HG03103 (cell line): ENCODE measurements at regions not wholly inside any gene's neighbourhood (a gene's known extent, or its start where the extent isn't known, plus 50 kb on each side); places are given as distances from the start of the nearest gene placed in this dataset.
"Not testable (repeated sequence)": the region's sequence is repeated elsewhere in the genome, so short reads cannot be mapped to it uniquely, and the experiment has no call there.

Experiments
- ATAC-seq: cut with Tn5 transposase; IDR thresholded peaks from one replicate; pipeline ENCODE4 v1.9.1; 2021; ENCODE audit warnings: low read depth; ENCODE audit not compliant: unreplicated experiment

GRCh38 chr12:76292891-76293290 lies 55.3 kb downstream of the BBS10 start:
- not testable (repeated sequence) for ATAC-seq

DNA sequence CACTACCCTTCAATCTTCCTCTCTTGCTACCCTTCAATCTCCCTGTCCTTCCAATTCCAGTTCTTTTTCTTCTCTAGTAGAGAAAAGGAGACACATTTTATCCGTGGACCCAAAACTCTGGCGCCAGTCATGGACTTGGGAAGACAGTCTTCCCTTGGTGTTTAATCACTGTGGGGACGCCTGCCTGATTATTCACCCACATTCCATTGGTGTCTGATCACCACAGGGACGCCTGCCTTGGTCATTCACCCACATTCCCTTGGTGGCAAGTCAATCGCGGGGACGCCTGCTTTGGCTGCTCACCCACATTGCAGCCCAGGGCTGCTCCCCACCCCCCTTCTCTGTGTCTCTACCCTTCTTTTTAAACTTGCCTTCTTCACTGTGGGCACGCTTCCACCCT lies 55.9 kb downstream of the BBS10 start:
- not testable (repeated sequence) for ATAC-seq

DNA sequence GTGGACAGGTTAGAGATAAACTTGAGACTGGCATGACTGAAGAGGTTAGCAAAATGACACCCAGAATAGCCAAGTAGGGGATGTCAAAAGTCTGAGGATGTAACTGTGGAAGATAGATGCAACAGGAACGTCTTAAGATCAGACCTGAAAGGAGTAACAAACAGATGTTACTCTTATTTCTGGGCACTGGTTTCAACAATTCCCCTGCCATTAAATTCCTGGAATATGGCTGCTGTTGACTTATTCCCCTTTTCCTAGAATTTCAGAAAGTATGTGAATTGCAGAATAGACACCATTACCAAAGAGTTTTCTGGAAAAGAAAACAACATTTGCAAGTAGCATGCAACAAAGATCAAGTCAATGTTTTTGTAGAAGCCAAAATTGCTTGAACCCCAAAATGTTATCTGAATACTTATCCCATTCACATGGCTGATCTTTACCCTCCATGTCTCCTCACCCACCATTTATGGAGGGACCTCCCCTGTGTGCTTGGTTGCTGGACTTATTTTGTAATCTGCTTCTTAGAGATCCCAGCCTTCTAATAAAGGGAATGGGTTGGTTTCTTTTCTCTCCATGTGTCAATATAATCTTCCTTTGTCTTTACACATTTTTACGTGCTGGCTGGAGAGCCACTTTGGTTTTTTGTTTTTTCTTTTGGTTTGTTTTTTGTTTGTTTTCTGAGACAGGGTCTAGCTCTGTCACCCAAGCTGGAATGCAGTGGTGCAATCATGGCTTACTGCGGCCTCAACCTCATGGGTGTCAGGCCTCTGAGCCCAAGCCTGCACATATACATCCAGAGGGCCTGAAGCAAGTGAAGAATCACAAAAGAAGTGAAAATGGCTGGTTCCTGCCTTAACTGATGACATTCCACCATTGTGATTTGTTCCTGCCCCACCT lies 57.0 kb downstream of the BBS10 start:
- ATAC-seq: no peak

DNA sequence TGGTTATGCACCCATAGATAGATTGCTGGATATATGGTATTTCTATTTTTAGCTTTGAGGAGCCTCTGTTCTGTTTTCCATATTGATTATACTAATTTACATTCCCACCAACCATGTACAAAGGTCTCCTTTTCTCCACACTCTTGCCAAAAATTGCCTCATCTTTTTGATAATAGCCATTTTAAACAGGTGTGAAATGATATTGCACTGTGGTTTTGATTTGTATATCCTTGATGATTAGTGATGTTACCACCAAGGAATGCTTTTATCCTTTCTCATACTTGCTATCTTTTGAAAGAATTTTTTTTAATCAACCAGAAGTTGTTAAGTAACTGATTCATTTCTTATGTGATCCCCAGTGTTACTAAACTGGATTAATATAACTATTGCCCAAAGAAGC lies 60.0 kb downstream of the BBS10 start:
- no peak for ATAC-seq

DNA sequence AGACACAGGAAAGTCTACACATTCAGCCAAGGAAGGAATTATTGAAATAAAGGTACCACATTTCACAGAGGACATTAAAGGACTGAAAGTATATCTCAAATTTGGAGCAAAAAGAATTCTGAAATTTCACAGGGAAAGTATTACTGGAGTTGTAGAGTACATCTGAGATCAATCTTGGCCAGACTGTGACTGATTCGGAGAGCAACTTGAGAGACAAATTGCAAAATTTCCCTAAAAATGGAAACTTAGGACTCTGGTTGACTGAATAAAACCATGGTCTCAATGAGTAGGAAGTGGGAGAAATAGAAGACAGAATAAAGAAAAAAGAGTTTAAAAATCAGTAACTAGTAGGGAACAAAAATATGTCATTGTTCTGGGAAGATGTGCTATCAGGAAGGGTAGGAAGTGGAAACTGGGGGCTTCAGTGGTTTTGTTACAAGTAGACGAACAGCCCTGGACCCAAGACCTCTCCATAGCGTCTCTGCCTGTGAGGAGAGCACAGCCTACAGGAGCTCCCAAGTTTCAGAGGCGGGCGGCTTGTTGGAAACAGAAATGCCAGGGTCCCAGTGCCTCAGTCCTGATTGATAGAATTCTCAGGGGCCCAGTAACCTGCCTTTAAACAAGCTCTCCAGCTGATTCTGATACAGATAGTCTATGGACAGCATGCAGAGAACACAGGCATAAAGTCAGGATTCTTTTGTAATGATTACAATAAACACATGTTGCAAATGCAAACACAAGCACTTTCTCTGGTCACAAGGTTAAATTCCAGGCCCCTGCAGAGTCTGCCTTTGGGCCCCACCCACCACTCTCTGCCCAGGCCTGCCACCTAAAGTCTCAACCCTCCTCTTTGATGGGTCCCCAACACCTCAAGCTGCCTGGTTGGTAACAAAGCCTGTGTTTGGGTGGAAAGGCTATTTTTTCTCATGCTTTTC lies 63.1 kb downstream of the BBS10 start:
- ATAC-seq: no peak

DNA sequence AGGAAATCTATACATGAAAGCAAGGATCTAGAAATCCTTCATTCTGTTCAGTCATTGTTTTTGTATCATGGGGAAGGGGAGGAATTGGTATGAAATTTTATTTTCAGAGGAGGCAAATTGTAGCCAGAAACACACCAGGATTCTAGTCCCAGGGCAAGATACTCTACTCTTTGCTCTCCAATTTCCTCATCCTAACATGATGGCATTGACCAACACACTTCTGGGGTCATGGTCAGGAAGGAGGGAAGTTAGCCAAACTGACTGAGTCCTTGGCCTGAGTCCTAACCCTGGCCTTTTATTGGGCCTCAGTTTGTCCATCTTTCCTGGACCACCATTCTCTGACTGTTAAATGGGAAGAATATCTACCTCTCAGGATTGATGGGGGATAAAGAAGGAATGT lies 65.5 kb downstream of the BBS10 start:
- no peak for ATAC-seq

DNA sequence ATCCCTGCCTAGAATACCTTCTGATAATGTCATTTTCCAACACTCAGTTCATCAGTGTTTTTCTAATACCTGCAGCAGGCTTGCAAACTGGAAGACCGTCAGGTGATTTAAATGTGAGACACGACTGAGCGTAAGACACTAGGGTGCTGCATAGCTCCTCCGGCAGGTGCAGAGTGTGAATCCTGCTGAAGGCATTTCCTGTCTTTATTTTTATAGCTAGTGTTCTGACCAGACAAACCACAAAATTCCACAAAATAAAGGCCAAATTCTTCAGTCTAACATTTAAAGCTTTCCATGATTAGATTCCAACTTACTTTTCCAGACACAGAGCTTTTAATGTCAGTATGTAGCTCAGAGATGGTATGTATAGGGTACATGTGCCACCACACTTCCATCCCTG lies 70.7 kb downstream of the BBS10 start:
- ATAC-seq: no peak

- ATAC-seq: no peak
These were observed 71.6 kb downstream of the BBS10 start for GRCh38 chr12:76276499-76277151.

- no peak for ATAC-seq
These were observed 72.6 kb downstream of the BBS10 start for GRCh38 chr12:76275511-76276093.

DNA sequence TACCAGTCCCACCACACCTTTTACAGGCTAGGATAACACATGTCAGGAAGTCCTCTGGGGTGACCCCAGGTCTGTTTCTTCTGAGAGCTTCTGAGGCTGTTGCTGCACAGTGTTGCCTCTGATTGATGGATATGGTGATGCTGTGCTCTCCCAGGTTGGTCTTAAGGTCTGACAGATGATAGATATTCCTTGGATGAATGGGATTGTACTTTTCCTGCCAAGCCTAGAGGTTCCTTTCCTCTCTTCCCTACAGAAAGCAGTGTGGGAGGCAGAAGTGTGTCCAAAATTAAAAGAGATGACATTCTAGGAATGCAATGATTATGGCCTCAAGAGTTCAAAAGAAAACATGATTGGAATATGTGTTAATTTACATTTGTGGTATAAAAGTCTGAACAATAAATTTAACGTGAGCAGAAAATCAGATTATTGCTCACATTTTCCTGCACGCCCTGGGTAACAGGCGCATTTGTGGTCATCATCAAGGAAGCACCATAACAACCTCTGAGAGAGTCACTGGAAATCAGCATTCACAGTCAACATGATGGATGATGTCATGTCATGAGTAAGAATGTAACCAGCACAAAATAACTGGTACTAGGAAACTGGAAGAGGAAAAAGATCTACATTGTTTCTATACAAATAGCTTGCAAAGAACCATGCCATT lies 73.7 kb downstream of the BBS10 start:
- ATAC-seq: no peak

DNA sequence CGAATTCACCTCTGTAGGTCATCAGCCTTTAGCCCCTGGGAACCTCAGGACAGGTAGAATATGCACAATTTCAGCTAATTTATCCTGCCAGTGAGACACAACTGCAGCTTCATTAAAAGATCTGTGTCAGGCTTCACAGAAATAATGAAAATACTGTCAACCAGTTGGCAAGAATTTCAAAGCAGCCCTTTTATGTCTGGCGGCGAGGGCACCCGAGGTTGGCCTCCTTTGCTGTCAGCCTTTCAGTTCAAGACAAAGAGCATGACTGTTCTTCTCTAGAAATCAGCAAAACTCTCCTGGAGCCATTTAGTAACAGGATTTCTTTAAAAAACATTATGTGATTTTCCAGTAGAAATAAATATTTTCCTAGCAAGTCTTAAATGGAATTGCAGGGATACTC lies 75.9 kb downstream of the BBS10 start:
- no peak for ATAC-seq

- no peak for ATAC-seq
These were observed 77.4 kb downstream of the BBS10 start for GRCh38 chr12:76270657-76271358.

DNA sequence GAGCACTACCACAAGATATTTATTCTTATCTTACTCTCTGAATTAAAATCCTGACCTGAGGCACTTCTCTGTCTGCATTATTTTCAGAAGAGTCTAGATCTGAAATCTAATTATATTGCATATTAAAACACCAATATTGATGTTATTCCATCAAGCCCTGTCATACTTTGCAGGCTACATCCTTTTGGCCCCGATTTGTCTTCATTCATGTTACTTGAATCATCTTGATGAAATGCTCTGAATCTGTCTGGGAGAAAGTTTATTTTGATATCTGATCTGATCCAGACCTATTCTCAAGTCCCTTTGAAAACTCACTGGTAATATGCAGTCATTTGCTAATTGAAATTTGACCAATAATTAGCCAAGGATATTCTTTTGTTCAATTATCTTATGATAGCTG lies 79.9 kb downstream of the BBS10 start:
- no peak for ATAC-seq

- no peak for ATAC-seq
These were observed 81.4 kb downstream of the BBS10 start for GRCh38 chr12:76266797-76267196.

DNA sequence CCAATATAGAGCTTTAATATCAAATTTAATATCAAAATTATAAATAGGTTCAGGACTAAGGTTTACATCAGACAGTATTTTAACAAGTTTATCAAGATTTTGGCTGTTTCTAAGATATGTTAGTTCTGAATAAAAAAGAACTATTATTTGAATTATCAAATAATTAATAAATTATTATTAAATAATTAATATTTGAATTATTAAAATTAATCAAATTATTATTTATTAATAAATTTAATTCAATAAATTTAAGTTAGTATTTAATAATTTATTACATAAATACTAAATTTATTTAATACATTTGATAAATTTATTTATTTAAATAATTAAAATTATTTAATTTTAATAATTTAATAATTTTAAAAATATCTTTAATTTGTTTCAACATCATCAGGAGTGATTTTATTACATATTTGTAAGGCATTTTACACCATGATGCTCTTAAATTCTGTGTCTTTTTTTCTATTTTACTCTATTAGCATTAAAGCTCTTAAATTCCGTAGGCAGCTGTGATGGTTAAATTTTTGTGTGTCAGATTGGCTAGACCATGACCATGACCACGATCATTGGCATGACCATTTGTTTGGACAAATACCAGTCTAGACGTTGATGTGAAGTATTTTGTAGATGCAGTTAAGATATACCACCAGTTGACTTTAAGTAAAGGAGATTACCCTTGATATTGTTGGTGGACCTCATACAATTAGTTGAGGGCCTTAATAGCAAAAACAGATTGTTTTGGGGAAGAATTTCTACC lies 82.6 kb downstream of the BBS10 start:
- ATAC-seq: no peak

- no peak for ATAC-seq
These were observed 83.6 kb downstream of the BBS10 start for GRCh38 chr12:76264611-76265012.

DNA sequence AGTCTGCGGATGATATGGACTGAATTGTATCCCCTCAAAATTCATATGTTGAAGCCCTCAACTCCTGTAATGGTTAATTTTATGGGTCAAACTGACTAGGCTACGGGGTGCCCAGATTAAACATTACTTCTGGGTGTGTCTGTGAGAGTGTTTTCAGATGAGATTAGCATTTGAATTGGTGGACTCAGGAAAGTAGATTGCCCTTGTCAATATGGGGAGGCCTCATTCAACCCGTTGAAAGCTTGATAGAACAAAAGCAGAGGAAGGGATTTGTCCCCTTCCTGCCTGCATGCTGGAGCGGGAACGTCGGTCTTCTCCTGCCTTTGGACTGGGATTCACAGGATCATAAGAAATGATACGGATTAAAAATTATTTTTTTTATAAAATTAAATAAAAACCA lies 84.5 kb downstream of the BBS10 start:
- ATAC-seq: no peak

DNA sequence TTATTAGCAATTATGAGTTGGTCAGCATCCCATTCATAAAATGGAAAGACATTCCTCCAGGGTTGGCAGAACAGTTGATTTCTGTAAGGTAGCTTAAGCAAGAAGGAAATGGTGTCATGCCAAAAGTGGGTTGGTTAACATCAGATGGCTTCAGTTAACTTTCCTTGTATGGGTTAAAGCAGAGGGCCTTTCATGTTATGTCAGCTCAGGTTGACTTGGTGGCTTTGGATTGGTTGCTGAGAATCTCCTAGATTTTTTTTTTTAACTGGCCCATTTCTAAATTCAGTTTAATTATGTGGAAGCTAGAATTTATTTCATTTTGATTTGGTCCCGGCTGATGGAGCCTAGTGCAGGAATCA lies 87.8 kb downstream of the BBS10 start:
- ATAC-seq: no peak
